ENCODE measurements at regions not wholly inside any gene's neighbourhood (a gene's known extent, or its start where the extent isn't known, plus 50 kb on each side); places are given as distances from the start of the nearest gene placed in this dataset.

DNA sequence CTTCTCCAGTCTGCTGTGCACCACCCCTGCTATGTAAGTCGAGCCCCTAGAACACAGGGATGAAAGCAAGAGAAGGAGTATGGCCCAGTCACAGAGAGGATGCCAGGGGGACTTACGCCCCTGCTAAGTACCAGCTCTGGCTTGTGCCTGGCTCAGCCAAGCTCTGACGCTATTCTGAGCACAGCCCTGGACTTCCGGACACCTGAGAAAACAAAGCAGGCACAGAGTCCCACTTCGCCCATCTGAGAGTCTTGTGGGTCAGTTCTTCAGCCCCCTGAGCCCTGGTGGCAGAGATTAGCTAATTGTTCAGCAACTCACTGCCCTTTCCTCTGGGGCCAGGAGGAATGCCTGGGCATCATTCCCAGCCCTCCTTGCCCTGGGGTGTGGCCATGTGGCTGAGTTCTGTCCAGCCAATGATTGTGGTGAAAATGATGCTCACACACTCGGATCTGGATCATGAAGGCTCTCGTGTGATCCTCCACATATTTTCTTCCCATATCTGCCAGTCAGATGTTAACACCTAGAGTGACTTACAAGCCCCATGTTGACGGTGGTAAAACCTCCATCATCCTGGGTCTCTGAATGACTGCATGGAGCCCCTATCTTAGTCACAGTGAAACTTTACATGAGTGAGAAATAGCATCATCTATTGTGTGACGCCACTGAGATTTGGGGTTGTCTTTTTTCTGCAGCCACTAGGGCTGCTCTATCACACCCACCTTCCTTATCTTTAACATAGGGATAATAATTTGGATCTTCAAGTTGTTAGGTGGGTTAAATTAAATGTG lies 105.7 kb downstream of the TPRA1 start:
- TF ChIP-seq, protein P1, sequence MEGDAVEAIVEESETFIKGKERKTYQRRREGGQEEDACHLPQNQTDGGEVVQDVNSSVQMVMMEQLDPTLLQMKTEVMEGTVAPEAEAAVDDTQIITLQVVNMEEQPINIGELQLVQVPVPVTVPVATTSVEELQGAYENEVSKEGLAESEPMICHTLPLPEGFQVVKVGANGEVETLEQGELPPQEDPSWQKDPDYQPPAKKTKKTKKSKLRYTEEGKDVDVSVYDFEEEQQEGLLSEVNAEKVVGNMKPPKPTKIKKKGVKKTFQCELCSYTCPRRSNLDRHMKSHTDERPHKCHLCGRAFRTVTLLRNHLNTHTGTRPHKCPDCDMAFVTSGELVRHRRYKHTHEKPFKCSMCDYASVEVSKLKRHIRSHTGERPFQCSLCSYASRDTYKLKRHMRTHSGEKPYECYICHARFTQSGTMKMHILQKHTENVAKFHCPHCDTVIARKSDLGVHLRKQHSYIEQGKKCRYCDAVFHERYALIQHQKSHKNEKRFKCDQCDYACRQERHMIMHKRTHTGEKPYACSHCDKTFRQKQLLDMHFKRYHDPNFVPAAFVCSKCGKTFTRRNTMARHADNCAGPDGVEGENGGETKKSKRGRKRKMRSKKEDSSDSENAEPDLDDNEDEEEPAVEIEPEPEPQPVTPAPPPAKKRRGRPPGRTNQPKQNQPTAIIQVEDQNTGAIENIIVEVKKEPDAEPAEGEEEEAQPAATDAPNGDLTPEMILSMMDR (conservative IDR thresholded peaks at IDR 0.05; ENCODE audit: low read depth, low read length): no peak
- no peak for DNase-seq (ENCODE audit: low read depth)
- H3K4me3 ChIP-seq (ENCODE audit: low read depth, low read length): no peak overlapping the region

DNA sequence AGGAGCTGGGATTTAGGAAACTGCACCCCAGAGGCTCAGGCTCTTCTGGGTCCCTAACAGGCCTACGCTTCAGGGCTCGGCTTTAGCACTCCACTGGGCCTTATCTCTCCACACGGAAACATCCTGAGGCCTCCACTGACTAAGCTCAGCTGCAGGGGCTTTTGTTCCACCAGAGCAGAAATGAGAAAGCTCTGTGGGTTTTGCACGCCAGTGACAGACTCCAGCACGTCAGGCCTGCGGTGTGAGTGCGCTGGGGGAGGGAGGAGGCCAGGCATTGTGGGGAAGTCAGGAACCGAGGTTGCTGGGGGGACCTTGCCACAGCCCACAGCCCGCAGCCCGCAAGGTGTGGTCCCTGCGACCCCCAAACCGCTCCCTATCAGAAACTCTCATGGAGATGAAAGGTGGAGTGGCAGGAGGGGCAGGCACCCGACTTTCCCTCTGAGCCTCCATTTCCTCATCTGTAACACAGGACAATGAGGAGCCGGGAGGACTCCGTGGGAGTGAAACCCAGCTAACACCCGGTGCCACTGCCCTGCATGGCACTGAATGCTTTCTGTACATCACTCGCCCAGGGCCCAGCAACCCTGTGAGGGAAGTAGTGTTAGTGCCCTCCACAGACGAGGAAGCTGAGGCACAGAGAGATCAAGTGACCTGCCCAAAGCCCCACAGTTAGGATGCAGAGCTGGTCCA lies 106.5 kb downstream of the TPRA1 start:
- DNase-seq (ENCODE audit: low read depth): no peak
- TF ChIP-seq, protein P1 (conservative IDR thresholded peaks at IDR 0.05; ENCODE audit: low read depth, low read length): no peak
- no peak overlapping the region for H3K4me3 ChIP-seq (ENCODE audit: low read depth, low read length)

- H3K4me3 ChIP-seq (ENCODE audit: low read depth, low read length): no peak overlapping the region
- DNase-seq (ENCODE audit: low read depth): no peak
- TF ChIP-seq, protein P1 (conservative IDR thresholded peaks at IDR 0.05; ENCODE audit: low read depth, low read length): no peak
Observed at GRCh38 chr3:127483005-127483641, 107.4 kb downstream of the TPRA1 start.

- DNase-seq (ENCODE audit: low read depth): no peak
- H3K4me3 ChIP-seq (ENCODE audit: low read depth, low read length): no peak overlapping the region
- TF ChIP-seq, protein P1 (conservative IDR thresholded peaks at IDR 0.05; ENCODE audit: low read depth, low read length): no peak
Observed at GRCh38 chr3:127482216-127483004, 108.1 kb downstream of the TPRA1 start.

- no peak overlapping the region for H3K4me3 ChIP-seq (ENCODE audit: low read depth, low read length)
- DNase-seq (ENCODE audit: low read depth): no peak
- TF ChIP-seq, protein P1 (conservative IDR thresholded peaks at IDR 0.05; ENCODE audit: low read depth, low read length): no peak
Observed at GRCh38 chr3:127480196-127480954, 110.2 kb downstream of the TPRA1 start.

- DNase-seq (ENCODE audit: low read depth): no peak
- no peak overlapping the region for H3K4me3 ChIP-seq (ENCODE audit: low read depth, low read length)
- TF ChIP-seq, protein P1 (conservative IDR thresholded peaks at IDR 0.05; ENCODE audit: low read depth, low read length): no peak
Observed at GRCh38 chr3:127479449-127479848, 111.1 kb downstream of the TPRA1 start.

Data from choroid plexus epithelial cell (primary cell).